Stimulated activated CD4-positive, alpha-beta T cell treated with anti-CD3 and anti-CD28 coated beads, Interleukin-12 subunit alpha, Interleukin-12 subunit beta, amount 100 ng/mL, for 48 hours (primary cell): ENCODE measurements at regions not wholly inside any gene's neighbourhood (a gene's known extent, or its start where the extent isn't known, plus 50 kb on each side); places are given as distances from the start of the nearest gene placed in this dataset.

ENCODE experiments used
- DNase-seq, 3 donors: peaks; one replicate each; pipeline ENCODE4 v3.0.0-alpha.2; 2020; ENCODE audit warnings: low read depth in 2 of 3, low spot score in 1 of 3

DNA sequence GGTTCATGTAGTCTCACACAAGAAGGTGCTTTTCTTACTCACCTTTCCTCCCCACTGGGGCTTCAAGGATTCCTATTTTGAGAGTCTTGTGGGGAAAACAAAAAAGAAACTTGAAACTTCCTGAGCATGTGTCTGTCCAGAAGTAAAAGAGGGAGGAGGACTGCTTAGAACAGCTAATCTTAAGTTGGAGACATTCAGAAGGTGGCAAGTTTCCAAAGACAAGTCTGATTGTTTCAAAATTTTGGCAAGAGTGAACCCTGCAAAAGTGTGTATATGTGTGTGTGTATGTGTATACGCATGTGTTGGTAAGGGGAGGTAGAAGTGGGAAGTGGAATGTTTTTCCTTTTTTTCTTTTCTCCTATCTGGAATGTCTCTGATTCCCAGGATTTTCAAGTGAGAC, 189.0 kb upstream of the FRMPD4 start:
- DNase-seq, result no peak

DNA sequence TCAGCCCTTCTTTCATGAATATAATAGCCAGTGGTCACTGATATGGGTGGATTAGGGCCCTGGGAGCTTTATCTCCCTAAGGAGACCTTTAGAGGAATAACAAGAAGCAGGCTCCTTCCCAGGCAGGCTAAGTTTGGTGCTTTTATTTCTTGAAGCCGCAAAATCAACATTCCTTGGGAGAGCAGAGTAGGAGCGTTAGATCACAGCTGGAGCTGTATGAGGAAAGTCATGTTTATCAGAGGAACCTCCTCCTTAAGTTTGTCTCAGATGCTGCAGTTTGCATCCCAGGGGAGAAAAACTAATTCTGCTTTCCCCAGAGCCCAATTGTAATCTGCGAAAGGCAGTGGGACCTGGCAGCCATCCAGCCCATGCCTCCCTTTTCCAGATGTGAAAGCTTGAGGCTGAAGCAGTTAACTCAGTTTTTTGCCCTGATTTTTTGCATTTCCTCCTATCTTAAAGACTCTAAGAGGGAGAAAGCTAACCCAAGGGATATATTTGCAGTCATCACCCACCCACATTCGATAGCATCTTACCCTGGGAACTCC, 186.0 kb upstream of the FRMPD4 start:
- no peak for DNase-seq

DNA sequence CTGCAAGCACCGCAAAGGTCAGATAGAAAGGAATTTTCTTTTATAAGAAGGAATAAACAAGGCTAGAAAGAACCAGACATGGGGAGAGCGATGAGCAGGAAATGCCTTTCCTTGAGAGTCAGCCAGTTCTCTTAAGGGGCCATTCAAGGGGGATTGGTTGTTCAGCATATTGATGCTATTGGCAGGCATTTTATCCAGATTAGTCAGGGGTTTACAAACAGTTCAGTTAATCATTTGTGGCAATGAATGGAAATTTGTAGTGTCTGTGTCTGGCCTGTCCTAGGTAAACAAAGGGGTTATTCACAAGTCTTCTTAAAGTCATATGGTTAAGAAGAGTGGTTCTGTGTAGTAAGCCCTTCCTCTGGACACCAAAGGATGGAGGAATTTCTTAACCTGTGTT, 184.7 kb upstream of the FRMPD4 start:
- no peak for DNase-seq

DNA sequence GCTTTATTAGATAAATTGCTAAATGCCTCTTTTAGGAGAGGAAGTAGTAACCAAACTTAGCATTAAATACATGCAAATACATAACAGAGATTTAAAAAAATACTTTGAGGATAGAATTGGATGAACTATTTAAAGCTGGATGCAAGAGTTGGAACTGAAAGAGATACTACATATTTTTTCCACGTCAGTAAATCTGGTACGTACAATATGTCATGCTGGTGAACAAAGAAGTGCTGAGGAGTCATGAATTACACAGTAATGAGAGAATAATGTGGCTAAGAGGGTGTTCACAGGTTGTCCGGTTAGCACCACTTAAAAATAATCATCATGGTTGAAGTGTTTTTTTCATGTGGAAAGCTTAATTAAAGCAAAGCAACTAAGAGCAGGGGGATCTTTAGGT, 184.1 kb upstream of the FRMPD4 start:
- DNase-seq, result no peak

DNA sequence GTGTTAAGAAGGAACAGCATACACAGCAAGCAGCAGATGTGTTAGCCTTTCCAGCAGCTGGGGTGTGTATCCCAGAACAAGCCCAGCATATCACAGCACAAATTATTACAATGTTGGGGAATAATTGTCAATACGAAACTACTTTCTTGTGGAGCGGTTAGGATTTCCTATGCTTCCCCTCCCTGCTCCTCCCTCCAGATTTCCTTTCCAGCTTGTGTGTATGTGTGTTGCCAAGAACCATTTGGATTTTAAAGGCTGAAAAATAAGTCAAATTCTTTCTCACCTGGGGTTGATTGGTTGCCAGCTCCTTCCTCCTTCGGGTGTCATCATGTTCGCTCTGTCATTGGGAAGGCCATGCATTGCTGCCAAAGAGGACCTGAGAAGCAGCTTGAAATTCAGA, 178.2 kb upstream of the FRMPD4 start:
- no peak for DNase-seq

DNA sequence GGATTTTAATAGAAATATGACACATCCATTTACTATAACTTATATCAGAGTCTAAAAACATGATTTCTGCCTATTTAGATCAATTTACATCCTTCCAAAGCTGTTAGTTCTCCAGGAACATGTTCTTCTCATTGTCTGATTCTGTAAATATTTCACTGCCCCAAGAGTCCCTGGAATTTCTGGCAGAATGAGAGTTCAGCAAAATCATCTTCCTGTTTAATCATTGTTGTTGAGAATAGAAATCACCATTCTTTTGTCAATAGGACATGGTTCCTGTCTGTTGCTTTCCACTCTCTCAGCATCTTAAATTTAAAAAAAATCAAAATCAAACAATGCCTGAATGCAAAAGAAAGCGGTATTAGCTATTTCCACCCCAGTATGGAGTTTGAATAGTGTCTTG, 172.8 kb upstream of the FRMPD4 start:
- DNase-seq, result no peak

DNA sequence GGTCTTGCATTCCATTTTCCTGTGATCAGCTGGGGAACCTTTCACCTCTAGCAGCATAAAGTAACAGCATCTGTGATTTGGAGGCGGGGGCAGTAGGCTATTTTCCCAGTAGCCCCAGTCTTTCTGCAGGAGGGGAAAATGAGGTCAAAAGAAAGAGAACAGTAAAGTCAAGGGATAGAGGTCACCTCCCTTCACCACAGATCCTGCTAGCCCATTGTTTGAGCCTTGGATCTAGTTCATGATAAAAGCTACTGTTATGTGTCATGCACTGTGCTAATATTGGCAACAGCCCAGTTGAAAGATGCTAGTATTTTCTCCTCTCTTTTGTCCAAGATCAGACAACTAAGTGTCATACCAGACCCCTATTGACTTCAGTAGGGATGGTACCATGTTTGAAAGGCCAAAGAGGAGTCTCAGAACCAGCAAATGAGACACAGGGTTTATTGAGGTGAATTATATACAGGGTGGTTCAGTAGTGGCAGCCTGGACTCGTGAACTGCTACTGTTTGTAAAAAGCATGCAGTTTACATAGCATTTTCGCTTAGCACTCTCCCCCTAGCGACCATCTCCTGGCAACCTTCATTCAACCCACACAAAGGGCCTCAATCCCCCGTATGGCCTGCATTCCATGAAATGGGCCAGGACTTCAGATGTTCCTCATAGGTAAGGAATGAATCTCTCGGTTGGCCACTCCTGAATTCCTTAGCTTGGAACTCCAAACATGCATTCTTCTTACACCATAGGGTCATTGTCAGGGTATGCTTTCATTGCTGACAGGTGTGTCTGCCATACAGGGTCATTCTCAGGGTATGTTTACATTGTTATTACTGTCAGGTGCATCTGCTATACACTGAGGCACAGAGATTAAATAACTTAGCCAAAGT, 170.0 kb upstream of the FRMPD4 start:
- DNase-seq, result no peak

DNA sequence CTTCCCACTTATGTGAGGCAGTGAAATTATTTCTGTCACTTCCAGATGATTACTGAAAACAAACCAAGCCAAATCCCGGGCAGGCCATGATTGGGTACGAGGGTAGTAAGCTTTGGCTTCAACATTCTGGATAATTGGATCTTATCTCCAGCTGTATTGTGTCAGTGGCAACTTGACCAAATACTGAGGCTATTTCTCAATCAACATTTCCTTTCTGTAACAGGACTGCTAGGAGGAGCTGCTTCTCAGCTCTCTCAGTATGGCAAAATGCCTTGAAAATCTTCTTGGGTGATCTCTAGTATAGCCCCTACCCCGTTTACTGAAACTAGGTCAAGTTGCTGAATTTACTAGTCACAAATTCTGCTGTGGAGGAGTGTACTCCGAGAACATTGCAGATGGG, 169.3 kb upstream of the FRMPD4 start:
- DNase-seq, result no peak

DNA sequence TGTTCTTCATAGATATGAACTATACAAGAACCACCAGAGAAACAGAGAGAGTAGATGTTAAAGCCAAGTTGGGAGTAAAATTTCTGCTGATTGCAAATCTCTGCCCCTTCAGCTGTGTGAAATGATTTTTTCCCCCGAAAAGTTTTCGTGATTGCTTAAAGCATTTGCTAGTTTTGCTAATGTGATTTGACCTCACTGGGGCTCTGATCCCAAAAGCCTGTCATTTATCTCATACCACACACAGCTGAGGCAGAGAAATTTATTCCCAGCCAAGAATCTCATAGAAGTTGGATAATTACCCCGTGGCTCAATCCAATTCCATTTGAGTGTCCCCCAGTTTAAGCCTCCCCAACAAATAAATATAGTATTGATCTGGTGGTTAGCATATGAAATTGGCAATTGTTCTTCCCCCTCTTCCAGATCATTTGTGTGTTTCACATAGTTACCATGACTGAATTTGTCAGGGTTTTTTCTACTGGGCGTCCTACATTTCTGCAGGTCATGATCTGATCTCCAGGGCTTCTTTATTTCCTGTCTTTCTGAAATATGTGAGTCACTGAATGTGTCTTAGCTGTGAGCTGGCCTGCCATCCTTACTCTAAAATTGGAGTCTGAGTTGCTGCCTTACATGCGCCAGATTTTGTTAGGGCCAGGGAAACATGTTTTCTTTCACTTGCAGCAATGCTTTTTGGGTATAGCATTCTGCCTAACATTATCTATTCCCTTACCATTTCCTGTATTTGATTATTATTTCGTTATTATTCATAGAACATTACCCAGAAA, 167.5 kb upstream of the FRMPD4 start:
- DNase-seq, result no peak

DNA sequence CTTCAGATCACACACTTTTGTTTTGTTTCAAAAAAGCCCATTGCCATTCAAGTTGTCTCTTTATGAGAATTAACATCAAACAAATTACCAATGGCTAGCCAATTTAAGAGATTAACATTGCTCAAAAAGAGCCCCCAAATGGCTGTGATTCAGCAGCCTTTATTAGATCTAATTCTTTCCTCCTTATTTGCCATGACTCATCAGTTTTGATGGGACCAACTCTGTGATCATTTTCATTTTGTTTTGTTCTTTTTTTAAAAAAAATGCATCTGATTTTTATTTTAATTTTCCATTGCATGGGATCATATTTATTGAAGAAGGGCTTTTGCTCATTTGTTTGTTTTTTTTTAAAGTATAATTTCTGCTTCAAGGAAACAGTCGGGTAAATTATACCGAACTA, 161.6 kb upstream of the FRMPD4 start:
- no peak for DNase-seq

DNA sequence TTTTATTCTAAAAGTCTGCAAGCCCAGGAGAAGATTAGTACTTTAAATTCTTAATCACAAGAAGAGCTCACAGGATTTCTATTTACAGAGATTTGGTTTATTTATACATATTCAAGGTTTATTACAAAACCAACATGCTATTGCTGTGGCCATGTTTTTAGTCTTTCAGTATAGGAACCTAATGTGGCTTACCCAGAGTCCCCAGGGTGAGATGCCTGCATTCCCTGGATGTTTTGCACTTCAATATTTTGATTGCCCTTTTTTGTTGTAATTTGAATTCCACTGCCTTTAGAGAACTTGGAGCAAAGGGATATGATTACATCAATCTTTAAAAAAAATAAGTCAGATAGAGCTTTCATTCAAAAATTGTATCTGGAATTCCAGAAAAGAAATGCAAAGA, 146.0 kb upstream of the FRMPD4 start:
- no peak for DNase-seq

DNA sequence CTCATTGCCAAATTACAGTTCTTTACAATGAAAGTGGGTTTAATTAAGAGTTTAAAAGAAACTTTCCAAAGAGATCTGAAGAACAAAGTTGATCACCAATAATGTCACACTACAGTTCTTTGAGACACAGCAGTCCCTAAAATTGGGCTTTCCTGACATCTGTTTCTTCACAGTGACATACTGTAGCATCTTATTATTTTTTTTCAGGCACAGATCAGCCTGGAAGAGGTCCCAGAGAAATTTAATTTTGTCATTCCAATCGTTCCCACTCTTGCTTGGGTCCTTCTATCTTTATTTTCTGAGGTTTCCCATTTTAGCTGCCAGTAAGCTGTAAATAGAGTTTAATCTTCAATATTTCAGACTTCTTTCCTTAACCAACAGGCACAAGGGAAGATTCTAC, 143.1 kb upstream of the FRMPD4 start:
- DNase-seq, result no peak

DNA sequence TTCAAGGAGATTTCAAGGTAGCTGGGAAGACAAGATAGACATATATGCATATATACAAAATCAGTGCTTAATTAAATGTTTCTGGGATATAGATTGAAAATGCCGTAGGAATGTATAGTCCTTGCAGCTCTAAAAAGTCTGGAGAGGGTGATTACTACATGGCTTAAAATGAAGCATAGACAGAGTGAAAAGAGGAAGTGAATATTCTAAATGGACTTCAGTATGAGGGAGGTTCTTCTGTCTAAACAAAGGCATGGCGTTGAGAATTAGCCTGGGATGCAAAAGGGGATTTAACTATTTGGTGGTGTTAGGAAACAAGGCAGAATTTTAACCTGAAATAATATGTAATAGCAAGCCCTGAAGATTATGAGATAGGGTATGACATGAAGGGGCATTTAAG, 141.5 kb upstream of the FRMPD4 start:
- no peak for DNase-seq

DNA sequence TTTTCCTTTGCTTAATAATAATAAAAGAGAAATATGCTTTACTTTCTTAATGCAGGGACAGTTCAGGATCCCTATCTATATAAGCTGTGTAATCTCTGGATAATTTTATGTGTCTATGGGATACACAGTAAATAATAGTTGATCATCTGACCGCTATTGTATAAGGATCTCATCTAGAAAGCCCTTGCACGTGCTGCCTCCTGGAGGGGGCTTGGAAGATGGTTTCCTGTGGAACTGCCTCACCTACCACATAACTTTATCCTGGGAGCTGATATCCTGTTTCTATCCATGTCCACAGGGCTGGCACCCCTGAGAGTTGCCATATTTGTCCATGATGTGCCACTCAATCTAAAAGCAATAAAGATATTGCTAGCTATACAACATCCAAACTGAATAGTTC, 139.3 kb upstream of the FRMPD4 start:
- no peak for DNase-seq

DNA sequence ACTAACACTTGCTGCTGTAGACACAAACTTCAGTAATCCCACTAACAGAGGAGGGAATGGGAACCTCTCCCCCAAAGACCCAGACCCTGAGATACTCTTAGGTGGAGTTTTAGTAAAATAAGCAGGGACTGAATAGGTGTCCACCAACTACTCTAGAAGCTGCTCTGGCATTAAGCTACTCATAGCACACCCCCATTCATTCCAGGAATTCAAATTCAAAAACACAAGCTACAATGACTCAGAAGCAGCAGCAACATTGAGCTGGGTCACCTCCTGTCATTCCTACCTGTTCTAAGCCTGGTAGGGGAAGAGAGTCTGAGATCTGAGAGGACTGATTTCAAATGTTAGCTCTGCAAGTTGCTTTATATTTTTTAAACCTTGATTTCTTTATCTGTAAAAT, 135.4 kb upstream of the FRMPD4 start:
- no peak for DNase-seq

DNA sequence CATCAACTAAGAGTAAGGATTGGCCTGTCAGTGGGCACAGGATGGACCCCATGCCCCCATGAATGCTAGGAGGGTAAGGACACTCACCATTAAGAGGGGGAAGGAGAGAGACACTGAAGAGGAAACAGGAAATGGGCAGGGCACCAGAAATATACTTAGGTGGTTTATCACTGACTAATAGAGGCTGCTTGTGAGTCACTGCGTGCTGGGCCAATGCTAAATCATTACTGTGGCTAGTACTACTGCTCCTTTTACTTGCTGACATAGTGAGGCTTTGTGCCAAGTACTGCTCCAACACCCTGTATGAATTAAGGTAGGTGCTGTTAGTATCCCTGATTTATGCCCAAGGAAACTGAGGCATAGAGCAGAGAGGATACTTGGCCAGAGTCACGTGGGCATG, 130.4 kb upstream of the FRMPD4 start:
- no peak for DNase-seq

DNA sequence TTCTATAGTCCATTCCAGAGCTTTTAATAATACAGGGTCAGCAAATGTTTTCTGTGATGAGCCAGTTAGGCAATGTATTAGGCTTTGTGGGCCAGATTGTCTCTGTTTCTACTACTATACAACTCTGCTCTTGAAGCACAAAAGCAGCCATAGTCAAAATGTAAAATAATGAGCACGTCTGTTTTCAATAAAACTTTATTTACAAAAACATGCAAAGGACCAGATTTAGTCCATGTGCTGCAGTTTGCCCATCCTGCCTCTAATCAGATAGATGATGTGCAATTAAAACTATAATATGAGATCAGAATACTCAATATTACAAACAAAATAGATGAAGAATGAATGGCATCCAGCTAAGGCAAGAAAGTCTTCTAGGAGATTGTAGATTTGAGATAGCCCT, 127.8 kb upstream of the FRMPD4 start:
- no peak for DNase-seq

DNA sequence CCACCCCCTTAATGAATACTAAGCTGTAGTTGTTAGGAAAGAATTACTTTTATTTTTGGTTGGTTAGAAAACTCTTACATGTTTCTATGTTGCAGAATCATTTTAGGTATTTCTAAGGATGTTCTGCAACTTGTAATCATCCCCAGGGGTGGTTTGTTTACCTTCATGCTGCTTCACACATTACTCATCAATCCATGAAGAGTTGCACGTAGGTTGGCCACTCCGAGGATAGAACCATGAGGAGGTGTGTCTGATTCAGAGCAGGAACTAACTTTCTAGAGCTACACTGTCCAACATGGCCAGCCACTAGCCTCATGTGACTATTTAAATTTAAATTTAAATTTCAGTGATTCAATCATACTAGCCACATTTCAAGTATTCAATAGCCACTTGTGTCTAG, 127.2 kb upstream of the FRMPD4 start:
- DNase-seq, result no peak

DNA sequence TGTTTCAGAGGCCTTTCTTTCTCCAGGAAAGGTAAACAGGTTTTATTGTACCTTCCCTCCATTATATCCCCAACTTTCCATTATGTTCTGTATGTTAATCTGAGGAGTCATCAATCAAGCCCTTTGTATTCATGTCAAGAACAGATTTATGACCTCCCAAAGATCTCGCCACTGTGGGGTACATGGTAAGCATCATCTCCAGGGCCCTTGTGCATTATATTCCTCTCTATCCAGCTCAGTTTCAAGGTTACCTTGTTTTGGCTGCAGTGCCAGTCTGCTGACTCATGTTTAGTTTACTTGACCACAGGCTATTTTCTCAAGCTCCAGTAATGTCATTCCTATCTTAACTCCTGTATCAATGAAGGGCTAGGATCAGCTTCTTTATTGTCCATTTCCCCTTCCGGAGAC, 125.1 kb upstream of the FRMPD4 start:
- DNase-seq, result no peak

DNA sequence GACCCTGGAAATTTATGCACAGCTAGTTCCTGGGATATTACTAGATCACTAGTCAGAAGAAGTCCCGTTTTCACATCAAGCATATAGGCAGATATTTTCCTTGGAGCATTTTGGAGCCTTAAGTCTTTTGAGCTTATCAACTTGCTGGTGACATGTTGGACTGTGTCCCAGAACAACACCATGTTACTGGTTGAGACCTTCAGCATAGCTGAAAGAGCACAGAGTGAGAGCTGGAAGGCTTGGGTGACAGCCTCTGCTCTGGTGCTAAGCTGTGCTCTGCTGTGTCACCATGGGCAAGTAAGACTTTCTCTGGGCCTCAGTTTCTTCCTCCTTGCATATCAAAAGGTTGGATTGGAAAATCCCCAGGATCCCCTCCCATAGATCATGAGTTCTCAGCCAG, 116.6 kb upstream of the FRMPD4 start:
- DNase-seq, result no peak

DNA sequence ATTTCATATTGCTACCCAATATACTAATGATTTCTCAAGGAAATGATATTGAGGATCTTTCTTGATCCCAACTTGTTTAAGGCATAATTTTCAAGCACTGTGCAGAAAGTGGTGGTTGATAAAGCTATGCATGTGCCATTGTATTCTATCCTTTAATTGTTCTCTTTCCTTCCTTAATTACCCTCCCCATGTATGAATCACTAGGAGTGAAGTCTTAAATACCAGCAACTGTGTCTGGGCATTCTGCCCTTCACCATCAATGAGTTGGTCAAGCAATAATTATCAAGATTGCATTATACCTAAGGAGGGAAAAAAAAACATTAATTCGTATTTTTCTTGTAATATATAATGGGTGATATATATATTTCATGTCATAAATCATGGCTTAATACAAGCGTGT, 111.8 kb upstream of the FRMPD4 start:
- no peak for DNase-seq

DNA sequence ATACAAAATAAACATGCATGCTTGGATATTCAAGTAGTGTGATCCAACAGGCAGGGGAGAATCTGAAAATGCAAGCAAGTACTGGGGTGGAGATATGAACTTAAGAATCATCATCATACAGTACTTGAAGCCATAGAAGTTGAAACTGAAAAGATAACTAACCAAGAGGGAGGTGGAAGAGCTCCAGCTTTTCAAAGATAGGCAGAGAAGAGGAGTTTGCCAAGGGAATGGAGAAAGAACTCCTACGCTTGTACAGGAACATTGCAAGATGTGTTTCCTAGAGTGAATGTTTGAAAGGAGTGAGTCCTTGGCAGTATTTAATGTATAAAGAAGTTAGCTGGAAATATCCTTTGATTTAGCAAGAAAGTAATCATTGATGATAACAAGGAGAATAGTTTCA, 106.2 kb upstream of the FRMPD4 start:
- DNase-seq, result no peak
